ENCODE measurements at regions not wholly inside any gene's neighbourhood (a gene's known extent, or its start where the extent isn't known, plus 50 kb on each side); places are given as distances from the start of the nearest gene placed in this dataset.

DNA sequence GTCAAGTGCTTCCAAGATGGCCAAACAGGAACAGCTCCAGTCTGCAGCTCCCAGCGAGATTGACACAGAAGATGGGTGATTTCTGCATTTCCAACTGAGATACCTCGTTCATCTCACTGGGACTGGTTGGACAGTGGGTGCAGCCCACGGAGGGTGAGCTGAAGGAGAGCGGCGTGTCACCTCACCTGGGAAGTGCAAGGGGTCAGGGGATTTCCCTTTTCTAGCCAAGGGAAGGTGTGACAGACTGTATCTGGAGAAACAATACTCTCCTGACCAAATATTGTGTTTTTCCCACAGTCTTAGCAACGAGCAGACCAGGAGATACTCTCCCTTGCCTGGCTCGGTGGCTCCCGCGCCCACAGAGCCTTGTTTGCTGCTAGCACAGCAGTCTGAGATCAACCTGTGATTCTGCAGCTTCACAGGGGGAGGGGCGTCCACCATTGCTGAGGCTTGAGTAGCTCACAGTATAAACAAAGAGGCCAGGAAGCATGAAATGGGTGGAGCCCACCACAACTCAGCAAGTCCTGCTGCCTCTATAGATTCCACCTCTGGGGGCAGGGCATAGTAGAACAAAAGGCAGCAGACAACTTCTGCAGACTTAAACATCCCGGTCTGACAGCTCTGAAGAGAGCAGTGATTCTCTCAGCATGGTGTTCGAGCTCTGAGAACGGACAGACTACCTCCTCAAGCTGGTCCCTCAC, 293.5 kb upstream of the SUCLG2 start:
- Histone ChIP-seq H3K4me3 (no peak overlapping the region), H3K9me3 (ENCODE audit: low read depth) (no peaks in the 10 kb centered on the region), H3K36me3 (no peaks in the 10 kb centered on the region), H3K27ac (no peak overlapping the region), H3K4me1 (ENCODE audit: low read depth) (no peaks in the 10 kb centered on the region), H3K27me3 (no peaks in the 10 kb centered on the region)
- TF ChIP-seq, protein P1, sequence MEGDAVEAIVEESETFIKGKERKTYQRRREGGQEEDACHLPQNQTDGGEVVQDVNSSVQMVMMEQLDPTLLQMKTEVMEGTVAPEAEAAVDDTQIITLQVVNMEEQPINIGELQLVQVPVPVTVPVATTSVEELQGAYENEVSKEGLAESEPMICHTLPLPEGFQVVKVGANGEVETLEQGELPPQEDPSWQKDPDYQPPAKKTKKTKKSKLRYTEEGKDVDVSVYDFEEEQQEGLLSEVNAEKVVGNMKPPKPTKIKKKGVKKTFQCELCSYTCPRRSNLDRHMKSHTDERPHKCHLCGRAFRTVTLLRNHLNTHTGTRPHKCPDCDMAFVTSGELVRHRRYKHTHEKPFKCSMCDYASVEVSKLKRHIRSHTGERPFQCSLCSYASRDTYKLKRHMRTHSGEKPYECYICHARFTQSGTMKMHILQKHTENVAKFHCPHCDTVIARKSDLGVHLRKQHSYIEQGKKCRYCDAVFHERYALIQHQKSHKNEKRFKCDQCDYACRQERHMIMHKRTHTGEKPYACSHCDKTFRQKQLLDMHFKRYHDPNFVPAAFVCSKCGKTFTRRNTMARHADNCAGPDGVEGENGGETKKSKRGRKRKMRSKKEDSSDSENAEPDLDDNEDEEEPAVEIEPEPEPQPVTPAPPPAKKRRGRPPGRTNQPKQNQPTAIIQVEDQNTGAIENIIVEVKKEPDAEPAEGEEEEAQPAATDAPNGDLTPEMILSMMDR (IDR thresholded peaks at IDR 0.05; ENCODE audit: low read depth, low read length): no peak
- no peak for DNase-seq (ENCODE audit: low read depth in 1 of 2, low spot score in 1 of 2)

DNA sequence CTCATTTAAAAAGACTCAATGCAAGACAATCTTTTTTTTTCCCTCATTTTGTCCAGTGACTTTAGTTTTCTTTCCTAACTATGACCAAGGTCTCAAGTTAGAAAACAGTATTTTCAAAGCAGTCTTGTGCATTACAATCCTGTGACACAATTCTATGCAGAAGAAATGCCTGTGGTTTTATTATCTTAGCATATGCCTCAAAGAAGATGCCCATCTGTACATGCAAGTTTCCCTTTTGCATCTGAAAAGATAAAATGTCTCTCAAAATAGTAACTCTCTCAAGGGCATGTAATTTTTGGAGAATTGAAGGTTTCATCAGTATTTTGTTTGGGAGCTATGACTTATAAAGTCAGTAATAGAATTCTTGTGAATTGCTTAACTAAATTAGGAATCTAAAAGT, 292.0 kb upstream of the SUCLG2 start:
- no peak overlapping the region for H3K27ac ChIP-seq
- H3K9me3 ChIP-seq (ENCODE audit: low read depth): no peaks in the 10 kb centered on the region
- TF ChIP-seq, protein P1 (IDR thresholded peaks at IDR 0.05; ENCODE audit: low read depth, low read length): no peak
- H3K4me1 ChIP-seq (ENCODE audit: low read depth): no peaks in the 10 kb centered on the region
- DNase-seq (ENCODE audit: low read depth in 1 of 2, low spot score in 1 of 2): no peak
- no peaks in the 10 kb centered on the region for H3K27me3 ChIP-seq
- H3K36me3 ChIP-seq: no peaks in the 10 kb centered on the region
- no peak overlapping the region for H3K4me3 ChIP-seq

- TF ChIP-seq, protein P1 (IDR thresholded peaks at IDR 0.05; ENCODE audit: low read depth, low read length): no peak
- Histone ChIP-seq H3K4me1 (ENCODE audit: low read depth) (peaks cover 4% of the 10 kb centered on the region), H3K36me3 (no peaks in the 10 kb centered on the region), H3K27me3 (no peaks in the 10 kb centered on the region), H3K4me3 (no peak overlapping the region), H3K9me3 (ENCODE audit: low read depth) (no peaks in the 10 kb centered on the region), H3K27ac (no peak overlapping the region)
- no peak for DNase-seq (ENCODE audit: low read depth in 1 of 2, low spot score in 1 of 2)
Observed at GRCh38 chr3:67943546-67943945, 289.1 kb upstream of the SUCLG2 start.

DNA sequence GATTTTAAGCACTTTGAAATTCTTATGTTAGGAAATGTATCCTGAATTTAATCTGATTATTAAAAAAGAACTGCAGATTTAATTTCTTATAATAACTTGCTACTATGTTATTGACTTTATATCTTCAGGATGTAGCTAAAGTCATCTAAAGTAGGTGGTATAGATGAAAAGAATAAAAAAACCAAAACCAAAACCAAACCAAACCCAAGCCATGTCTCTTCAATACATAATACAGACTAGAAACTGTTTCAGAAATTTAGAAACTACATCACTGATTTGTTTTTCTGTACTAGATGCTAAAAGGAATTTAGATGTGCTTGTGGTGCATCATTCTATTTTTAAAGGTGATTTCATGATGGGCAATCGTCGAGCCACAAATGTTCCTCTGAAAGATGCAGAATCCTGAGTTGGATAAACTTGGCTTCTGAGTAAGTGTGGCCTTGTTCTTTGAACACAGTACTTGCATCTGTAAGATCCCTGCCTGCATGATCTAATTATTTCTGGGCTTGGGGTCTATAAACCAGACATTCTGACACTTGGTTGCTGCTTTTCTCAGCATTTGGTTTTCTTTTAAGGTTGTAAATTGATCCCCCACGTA, 287.1 kb upstream of the SUCLG2 start:
- TF ChIP-seq, protein P1 (IDR thresholded peaks at IDR 0.05; ENCODE audit: low read depth, low read length): no peak
- DNase-seq (ENCODE audit: low read depth in 1 of 2, low spot score in 1 of 2): no peak
- Histone ChIP-seq H3K36me3 (no peaks in the 10 kb centered on the region), H3K4me1 (ENCODE audit: low read depth) (peaks cover 4% of the 10 kb centered on the region), H3K9me3 (ENCODE audit: low read depth) (no peaks in the 10 kb centered on the region), H3K27me3 (no peaks in the 10 kb centered on the region), H3K4me3 (no peak overlapping the region), H3K27ac (no peak overlapping the region)

- no peaks in the 10 kb centered on the region for H3K27me3 ChIP-seq
- no peak overlapping the region for H3K4me3 ChIP-seq
- no peak for DNase-seq (ENCODE audit: low read depth in 1 of 2, low spot score in 1 of 2)
- H3K9me3 ChIP-seq (ENCODE audit: low read depth): no peaks in the 10 kb centered on the region
- no peaks in the 10 kb centered on the region for H3K36me3 ChIP-seq
- no peak overlapping the region for H3K27ac ChIP-seq
- H3K4me1 ChIP-seq (ENCODE audit: low read depth): peaks cover 4% of the 10 kb centered on the region
- TF ChIP-seq, protein P1 (IDR thresholded peaks at IDR 0.05; ENCODE audit: low read depth, low read length): no peak
Observed at GRCh38 chr3:67940210-67940952, 286.0 kb upstream of the SUCLG2 start.
